ENCODE measurements at regions not wholly inside any gene's neighbourhood (a gene's known extent, or its start where the extent isn't known, plus 50 kb on each side); places are given as distances from the start of the nearest gene placed in this dataset.

DNA sequence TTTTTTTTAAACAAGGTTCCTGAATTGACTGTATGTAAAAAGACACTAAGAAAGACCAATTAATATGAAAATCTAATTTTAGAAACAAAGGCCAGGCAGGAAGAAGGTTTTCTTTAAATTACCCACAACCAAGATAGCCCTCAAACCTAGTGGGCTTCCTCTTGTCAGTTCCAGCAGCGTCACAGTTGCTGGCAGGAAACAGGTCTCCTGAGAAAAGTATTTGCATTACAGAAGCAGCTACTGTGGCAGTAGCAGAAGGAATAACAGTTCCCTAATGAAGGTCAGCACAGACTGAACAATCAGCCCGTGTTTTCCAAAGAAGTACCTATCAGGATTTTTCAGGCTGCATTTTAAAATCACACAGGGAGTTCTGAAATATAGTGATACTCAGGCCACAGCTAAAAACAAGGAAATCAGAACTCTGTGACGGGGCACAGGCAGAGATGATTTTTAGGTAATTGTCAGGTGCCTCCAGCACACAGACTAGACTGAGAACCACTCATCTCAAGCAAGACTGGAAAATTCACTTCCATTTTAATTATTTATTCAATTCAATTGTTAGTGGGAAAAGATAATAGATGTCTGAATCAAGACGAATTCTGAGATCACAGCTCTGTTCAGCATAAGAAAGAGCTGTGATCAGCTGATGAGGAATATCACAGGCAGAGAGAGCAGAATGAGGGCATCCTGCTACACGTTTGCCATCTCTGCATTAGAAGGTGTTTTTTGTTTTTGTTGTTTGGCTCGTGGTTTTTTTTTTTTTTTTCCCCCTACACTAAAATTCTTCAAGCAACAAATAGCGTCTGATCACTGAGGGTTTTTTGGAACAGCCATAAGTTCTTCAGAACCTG is 230.5 kb upstream of the KHDRBS2 start:
- TF ChIP-seq FOXK2 (IDR thresholded peaks at IDR 0.05) (no peak), HDGF (IDR thresholded peaks at IDR 0.05; ENCODE audit: borderline replicate concordance) (no peak), BHLHE40 (IDR thresholded peaks at IDR 0.05; ENCODE audit: borderline replicate concordance) (no peak), SP1 (IDR thresholded peaks at IDR 0.05) (no peak), FOXM1 (IDR thresholded peaks at IDR 0.05; ENCODE audit: borderline replicate concordance) (no peak), ZNF384 (IDR thresholded peaks at IDR 0.05) (no peak), SUZ12 (IDR thresholded peaks at IDR 0.05) (no peak), ELF4 (IDR thresholded peaks at IDR 0.05) (no peak), ARNT (IDR thresholded peaks at IDR 0.05) (no peak), L3MBTL2 (conservative IDR thresholded peaks at IDR 0.05) (no peak), TARDBP (IDR thresholded peaks at IDR 0.05) (no peak), LEF1 (IDR thresholded peaks at IDR 0.05; ENCODE audit: borderline replicate concordance) (no peak), FOXA1 (IDR thresholded peaks at IDR 0.05) (no peak)
- TF ChIP-seq, protein P1, sequence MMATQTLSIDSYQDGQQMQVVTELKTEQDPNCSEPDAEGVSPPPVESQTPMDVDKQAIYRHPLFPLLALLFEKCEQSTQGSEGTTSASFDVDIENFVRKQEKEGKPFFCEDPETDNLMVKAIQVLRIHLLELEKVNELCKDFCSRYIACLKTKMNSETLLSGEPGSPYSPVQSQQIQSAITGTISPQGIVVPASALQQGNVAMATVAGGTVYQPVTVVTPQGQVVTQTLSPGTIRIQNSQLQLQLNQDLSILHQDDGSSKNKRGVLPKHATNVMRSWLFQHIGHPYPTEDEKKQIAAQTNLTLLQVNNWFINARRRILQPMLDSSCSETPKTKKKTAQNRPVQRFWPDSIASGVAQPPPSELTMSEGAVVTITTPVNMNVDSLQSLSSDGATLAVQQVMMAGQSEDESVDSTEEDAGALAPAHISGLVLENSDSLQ (IDR thresholded peaks at IDR 0.05): no peak
